ENCODE measurements at regions not wholly inside any gene's neighbourhood (a gene's known extent, or its start where the extent isn't known, plus 50 kb on each side); places are given as distances from the start of the nearest gene placed in this dataset.

GRCh38 chr10:36716291-36716690 lies 409.1 kb upstream of the ANKRD30A start:
- TF ChIP-seq, protein P1, sequence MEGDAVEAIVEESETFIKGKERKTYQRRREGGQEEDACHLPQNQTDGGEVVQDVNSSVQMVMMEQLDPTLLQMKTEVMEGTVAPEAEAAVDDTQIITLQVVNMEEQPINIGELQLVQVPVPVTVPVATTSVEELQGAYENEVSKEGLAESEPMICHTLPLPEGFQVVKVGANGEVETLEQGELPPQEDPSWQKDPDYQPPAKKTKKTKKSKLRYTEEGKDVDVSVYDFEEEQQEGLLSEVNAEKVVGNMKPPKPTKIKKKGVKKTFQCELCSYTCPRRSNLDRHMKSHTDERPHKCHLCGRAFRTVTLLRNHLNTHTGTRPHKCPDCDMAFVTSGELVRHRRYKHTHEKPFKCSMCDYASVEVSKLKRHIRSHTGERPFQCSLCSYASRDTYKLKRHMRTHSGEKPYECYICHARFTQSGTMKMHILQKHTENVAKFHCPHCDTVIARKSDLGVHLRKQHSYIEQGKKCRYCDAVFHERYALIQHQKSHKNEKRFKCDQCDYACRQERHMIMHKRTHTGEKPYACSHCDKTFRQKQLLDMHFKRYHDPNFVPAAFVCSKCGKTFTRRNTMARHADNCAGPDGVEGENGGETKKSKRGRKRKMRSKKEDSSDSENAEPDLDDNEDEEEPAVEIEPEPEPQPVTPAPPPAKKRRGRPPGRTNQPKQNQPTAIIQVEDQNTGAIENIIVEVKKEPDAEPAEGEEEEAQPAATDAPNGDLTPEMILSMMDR (conservative IDR thresholded peaks at IDR 0.05; ENCODE audit: low read depth, low read length), result no peak
- TF ChIP-seq, protein P2, sequence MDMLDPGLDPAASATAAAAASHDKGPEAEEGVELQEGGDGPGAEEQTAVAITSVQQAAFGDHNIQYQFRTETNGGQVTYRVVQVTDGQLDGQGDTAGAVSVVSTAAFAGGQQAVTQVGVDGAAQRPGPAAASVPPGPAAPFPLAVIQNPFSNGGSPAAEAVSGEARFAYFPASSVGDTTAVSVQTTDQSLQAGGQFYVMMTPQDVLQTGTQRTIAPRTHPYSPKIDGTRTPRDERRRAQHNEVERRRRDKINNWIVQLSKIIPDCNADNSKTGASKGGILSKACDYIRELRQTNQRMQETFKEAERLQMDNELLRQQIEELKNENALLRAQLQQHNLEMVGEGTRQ (IDR thresholded peaks at IDR 0.05; ENCODE audit: low read depth, low read length), result no peak

Data from IMR-90 (cell line).